Mucosa of descending colon (tissue), 3 donors: ENCODE measurements at regions not wholly inside any gene's neighbourhood (a gene's known extent, or its start where the extent isn't known, plus 50 kb on each side); places are given as distances from the start of the nearest gene placed in this dataset.

Source experiments
- ATAC-seq: fragments of 200-7000 bp; cut with Tn5 transposase; one replicate; pipeline ENCODE4 v1.9.1; 2020; ENCODE audit warnings: mild to moderate bottlenecking, moderate library complexity
- DNase-seq, 3 donors: peaks; one replicate each; pipeline ENCODE4 v3.0.0-alpha.2; 2020
- H3K36me3 ChIP-seq: fragments of 200-600 bp; one replicate; pipeline ENCODE4 v1.8.0; 2021; ENCODE audit warnings: low read depth, mild to moderate bottlenecking
- H3K4me1 ChIP-seq: fragments of 200-600 bp; one replicate; pipeline ENCODE4 v1.8.0; 2021; ENCODE audit warnings: low read depth, mild to moderate bottlenecking
- H3K4me3 ChIP-seq: fragments of 200-600 bp; one replicate; pipeline ENCODE4 v1.8.0; 2021; ENCODE audit warnings: mild to moderate bottlenecking
- H3K9me3 ChIP-seq: fragments of 200-600 bp; one replicate; pipeline ENCODE4 v1.8.0; 2021; ENCODE audit warnings: mild to moderate bottlenecking
- intact Hi-C, 2 donors: fragments of 100-400 bp; cut with DNase I in 1 of 2; cut with micrococcal nuclease in 1 of 2; formaldehyde crosslinking; loops; one replicate each; pipeline versions ENCODE4 v1.11.0 to v1.11.1; 2022; cut with DNase I, micrococcal nuclease
- TF ChIP-seq, protein P1 (sequence below): fragments of 200-600 bp; IDR thresholded peaks from one replicate; pipeline ENCODE4 v1.8.0; 2022; ENCODE audit warnings: antibody characterized with exemption, mild to moderate bottlenecking
- donor health status: DM: no; HTN: no; CAD: no; lungs with moderate emphysema.
- donor health status: DM: no; HTN: no; CAD: no.
- donor health status: DM: no; HTN: yes; CAD: no.

DNA sequence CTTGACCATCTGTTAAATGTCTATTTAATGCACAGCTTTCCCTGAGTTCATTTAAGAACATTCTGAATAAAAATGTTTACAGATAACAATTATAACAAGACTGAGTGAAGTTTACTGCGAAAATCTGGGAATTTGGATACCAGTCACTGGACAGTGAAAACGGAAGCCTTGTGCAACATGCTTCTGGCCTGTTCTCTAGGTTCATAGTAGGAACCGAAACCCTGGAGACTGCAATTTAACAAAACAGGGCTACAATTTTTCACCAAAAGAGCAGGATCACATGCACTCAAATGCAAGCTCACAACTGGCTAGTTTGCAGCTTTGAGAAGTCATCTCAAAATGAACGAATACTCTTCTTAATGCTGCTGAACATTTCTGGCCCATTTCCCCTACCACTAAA is 435.9 kb downstream of the NR2F2 start:
- intact Hi-C loops = no loop called here

DNA sequence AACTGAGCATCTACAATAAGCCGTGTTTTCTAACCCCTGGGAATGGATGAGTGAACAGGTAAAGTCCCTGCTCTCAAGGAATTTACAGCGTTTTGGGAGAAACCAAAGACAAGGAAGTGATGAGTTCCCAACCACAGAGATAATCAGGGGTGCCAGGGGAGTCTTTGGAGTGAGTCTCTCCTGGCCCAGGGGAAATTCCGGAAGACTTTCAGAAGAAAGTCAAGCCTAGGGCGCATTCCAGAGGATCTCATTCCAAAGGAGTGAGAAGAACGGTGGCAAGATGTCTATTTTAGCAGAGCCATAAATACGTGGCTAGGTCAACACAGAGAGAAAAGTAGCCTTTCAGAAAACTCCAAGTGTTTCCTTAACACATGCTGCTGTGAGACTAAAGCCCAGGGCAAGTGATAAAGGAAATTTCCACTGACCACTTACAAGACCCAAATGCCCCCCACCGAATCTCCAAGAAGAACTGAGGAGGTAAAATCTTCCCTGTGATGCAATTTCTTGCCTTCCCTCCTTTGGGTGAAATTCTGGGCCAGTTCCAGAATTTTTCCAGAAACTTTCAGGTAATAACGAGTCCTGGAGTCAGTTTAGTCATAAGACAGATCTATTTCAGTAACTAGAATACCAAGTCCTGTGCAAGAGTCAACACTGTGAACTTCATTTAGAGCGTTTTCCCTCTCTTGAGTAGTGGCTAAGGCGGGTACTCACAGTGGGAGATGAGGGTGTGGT is 437.4 kb downstream of the NR2F2 start:
- DNase-seq (no peak), ATAC-seq (no peak)
- Histone ChIP-seq H3K4me3 (no peak overlapping the region), H3K36me3 (no peaks in the 10 kb centered on the region), H3K9me3 (no peaks in the 10 kb centered on the region), H3K4me1 (no peaks in the 10 kb centered on the region)
- TF ChIP-seq, protein P1, sequence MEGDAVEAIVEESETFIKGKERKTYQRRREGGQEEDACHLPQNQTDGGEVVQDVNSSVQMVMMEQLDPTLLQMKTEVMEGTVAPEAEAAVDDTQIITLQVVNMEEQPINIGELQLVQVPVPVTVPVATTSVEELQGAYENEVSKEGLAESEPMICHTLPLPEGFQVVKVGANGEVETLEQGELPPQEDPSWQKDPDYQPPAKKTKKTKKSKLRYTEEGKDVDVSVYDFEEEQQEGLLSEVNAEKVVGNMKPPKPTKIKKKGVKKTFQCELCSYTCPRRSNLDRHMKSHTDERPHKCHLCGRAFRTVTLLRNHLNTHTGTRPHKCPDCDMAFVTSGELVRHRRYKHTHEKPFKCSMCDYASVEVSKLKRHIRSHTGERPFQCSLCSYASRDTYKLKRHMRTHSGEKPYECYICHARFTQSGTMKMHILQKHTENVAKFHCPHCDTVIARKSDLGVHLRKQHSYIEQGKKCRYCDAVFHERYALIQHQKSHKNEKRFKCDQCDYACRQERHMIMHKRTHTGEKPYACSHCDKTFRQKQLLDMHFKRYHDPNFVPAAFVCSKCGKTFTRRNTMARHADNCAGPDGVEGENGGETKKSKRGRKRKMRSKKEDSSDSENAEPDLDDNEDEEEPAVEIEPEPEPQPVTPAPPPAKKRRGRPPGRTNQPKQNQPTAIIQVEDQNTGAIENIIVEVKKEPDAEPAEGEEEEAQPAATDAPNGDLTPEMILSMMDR = no peak
- intact Hi-C loops = no loop called here

More for the DNA sequence above, 435.9 kb downstream of the NR2F2 start:
- Histone ChIP-seq H3K36me3 (no peaks in the 10 kb centered on the region), H3K4me3 (no peak overlapping the region), H3K9me3 (no peaks in the 10 kb centered on the region), H3K4me1 (no peaks in the 10 kb centered on the region)
- TF ChIP-seq, protein P1 = no peak
- no peak for DNase-seq
- ATAC-seq = no peak

GRCh38 chr15:96768435-96768789 is 437.9 kb downstream of the NR2F2 start:
- ATAC-seq (no peak), DNase-seq (no peak)
- intact Hi-C loops = no loop called here
- no peaks in the 10 kb centered on the region for H3K4me1 ChIP-seq
- no peaks in the 10 kb centered on the region for H3K36me3 ChIP-seq
- no peaks in the 10 kb centered on the region for H3K9me3 ChIP-seq
- H3K4me3 ChIP-seq = no peak overlapping the region
- TF ChIP-seq, protein P1 = no peak

DNA sequence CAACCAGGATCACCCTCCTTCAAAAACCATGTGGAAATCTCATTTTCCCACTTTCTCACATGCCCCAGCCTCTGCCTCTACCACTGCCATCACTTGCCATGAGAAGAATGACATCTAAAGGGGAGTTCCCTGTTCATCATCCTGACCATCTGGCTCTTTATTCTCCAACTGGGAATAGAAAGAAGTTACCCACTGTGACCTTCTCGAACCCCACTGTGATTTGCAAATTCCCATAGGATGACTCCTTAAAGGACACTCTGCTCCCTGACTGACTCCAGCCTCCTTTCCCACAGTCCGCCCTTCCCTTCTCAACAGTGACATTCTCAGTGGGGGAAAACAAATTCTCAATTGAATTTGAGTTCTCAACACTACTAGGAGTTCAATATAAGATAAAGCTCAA is 440.5 kb downstream of the NR2F2 start:
- TF ChIP-seq, protein P1 = no peak
- Histone ChIP-seq H3K9me3 (no peaks in the 10 kb centered on the region), H3K4me3 (no peak overlapping the region), H3K36me3 (no peaks in the 10 kb centered on the region), H3K4me1 (no peaks in the 10 kb centered on the region)
- ATAC-seq (no peak), DNase-seq (no peak)
- intact Hi-C loops = no loop called here

GRCh38 chr15:96774216-96774615 is 443.7 kb downstream of the NR2F2 start:
- TF ChIP-seq, protein P1 = no peak
- no peak overlapping the region for H3K4me3 ChIP-seq
- no peaks in the 10 kb centered on the region for H3K4me1 ChIP-seq
- H3K36me3 ChIP-seq = no peaks in the 10 kb centered on the region
- no peak for DNase-seq
- no peak for ATAC-seq
- H3K9me3 ChIP-seq = no peaks in the 10 kb centered on the region
- intact Hi-C loops = no loop called here

GRCh38 chr15:96783746-96784145 is 453.2 kb downstream of the NR2F2 start:
- intact Hi-C loops = no loop called here
- DNase-seq = no peak
- H3K4me3 ChIP-seq = no peak overlapping the region
- H3K9me3 ChIP-seq = no peaks in the 10 kb centered on the region
- H3K36me3 ChIP-seq = no peaks in the 10 kb centered on the region
- H3K4me1 ChIP-seq = no peaks in the 10 kb centered on the region
- no peak for ATAC-seq
- TF ChIP-seq, protein P1 = no peak
